Astrocyte of the spinal cord (primary cell): ENCODE measurements at regions not wholly inside any gene's neighbourhood (a gene's known extent, or its start where the extent isn't known, plus 50 kb on each side); places are given as distances from the start of the nearest gene placed in this dataset.

Source experiments
- DNase-seq: peaks from one replicate; pipeline ENCODE4 v3.0.0; 2011; ENCODE audit warnings: low read depth, low spot score
- H3K4me3 ChIP-seq: 2 replicates; pipeline ENCODE4 v1.5.1; 2011; ENCODE audit warnings: low read depth, mild to moderate bottlenecking, low read length, moderate library complexity
- in situ Hi-C: cut with HindIII; loops from 2 replicates; pipeline ENCODE4 v1.10.0; 2017; ENCODE audit warnings: low sequenced_read_pairs
- TF ChIP-seq, protein P1 (sequence below): IDR thresholded peaks from 2 replicates; pipeline ENCODE4 v1.5.1; 2012; ENCODE audit warnings: low read depth, mild to moderate bottlenecking, low read length, inconsistent platforms

DNA sequence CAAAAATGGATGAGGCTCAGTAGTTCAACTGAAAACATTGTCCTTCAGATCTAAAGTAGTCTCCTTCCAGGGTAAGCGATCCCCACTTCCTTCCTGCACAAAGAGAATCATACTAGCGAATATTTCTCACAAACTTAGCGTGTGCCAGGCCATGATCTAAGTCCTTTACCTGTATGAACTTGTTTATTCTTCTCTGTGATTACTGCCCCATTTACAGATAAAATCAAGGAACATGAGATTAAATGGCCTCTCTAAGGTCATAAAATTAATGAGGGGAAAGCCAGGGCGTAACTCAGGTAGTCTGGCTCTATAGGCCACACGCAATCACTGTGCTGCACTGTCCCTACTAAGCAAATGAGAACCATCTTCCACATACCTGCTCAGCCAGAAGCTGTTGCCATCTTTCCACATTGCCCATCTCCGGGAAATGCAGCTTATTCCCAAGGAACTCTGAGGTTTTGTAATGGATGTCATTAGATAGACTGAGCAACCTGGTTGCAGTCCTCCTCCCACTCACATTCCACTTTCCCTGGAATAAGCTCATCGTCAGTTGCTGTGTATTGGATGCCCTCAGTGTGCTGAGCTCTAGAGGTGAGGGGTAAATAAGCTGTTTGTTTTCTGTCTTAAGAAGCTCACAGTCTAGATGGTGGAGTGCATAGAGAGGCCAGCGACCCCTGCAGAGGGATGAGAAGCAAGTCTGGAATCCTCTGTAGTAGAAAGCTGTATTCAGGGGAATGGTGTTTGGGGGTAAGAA is 146.3 kb downstream of the SNX19 start:
- TF ChIP-seq, protein P1, sequence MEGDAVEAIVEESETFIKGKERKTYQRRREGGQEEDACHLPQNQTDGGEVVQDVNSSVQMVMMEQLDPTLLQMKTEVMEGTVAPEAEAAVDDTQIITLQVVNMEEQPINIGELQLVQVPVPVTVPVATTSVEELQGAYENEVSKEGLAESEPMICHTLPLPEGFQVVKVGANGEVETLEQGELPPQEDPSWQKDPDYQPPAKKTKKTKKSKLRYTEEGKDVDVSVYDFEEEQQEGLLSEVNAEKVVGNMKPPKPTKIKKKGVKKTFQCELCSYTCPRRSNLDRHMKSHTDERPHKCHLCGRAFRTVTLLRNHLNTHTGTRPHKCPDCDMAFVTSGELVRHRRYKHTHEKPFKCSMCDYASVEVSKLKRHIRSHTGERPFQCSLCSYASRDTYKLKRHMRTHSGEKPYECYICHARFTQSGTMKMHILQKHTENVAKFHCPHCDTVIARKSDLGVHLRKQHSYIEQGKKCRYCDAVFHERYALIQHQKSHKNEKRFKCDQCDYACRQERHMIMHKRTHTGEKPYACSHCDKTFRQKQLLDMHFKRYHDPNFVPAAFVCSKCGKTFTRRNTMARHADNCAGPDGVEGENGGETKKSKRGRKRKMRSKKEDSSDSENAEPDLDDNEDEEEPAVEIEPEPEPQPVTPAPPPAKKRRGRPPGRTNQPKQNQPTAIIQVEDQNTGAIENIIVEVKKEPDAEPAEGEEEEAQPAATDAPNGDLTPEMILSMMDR, result no peak
- no peak overlapping the region for H3K4me3 ChIP-seq
- peak; percentile 19 for DNase-seq
- in situ Hi-C loops, result no loop called here

DNA sequence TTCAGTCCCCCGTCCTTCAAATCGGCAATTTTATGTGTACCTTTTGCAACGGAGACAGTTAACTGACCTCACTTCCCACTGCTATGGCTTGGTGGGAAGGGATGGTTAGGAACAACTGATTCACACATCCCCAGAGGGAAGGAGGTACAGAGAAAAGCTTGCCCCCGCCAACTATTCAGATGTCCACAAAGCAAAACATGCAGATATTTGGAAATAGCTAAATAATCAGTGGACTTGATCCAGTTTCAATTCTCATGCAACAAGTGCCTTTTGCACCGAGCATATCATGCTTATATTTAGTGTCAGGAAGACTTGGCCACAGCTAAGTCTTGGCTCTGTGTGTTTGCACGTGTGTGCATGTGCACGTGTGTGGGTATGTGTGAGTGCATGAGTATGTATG is 144.6 kb downstream of the SNX19 start:
- peak; percentile 16 for DNase-seq
- TF ChIP-seq, protein P1, result no peak
- H3K4me3 ChIP-seq, result no peak overlapping the region
- in situ Hi-C loops, result no loop called here

DNA sequence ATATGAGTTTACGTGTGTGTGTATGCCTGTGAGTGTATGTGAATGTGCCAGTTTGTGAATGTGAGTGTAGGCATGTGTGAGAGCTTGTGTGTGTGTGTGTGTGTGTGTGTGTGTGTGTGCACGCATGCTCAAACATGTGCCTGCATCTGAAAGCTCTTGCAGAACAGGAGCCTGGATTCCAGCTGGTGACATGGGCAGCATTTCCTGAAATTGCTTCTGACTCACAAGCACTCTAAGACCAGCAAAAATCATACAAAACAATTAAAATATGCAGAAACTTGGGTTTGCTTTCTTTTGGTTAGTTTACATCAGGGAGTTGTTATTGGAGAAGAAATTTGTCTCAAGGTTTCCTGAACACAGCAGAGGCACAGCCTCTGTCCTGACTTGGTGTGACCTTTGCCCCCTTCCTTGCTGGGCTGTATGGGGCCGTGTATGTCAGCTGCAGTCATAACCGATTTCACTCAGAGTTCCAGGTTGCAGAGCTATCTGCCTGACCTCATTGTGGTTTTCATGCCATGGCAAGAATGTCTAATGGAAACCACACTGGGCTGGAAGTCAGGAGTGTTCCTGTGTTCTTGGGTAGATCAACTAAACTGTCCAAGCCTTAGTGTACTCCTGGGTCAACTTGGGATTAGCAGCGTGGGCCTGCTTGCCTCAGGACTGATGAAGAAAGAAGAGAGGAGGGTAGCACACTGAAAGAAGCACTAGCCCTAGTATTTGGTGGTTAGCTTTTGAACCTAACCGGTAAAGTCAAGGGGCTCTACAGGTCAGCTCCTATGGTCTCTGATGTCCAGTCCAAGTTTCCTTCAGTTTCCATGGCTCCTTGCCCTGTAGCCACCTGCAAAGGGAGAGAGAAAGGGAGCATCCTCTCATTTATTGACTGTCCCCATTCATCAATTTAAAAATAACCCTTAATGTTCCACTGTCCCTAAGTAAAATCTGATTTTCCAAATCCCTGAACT is 143.7 kb downstream of the SNX19 start:
- peak; percentile 97 for DNase-seq
- in situ Hi-C loops, result no loop called here
- TF ChIP-seq, protein P1, result no peak
- no peak overlapping the region for H3K4me3 ChIP-seq

DNA sequence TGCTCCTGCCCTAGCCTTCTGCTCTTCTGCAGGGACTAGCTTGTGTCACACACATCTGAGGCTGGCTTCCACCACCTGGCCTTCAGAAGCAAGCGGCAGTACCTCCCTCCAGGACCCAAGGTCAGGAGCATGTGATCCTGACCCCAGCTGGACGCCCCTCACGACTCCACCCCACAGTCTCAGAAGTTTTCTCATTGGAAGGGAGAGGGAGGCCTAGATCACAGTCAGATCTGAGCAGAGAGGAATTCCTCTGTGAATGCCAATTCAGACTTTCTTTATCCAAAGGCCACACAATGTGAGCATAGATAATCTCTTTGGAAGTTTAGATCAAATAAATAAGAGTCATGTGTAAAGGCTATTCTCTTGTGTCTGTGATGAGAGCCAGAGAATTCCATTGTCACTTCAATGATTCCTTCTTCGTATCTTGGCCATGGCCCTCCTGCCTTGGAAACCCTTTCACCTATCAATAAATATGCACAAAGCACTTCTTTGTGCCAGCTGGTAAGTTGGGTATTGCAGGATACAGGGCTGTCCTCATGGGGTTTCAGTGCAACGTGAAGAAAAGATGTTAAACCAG is 142.9 kb downstream of the SNX19 start:
- no peak overlapping the region for H3K4me3 ChIP-seq
- no peak for DNase-seq
- TF ChIP-seq, protein P1, result no peak
- in situ Hi-C loops, result no loop called here

DNA sequence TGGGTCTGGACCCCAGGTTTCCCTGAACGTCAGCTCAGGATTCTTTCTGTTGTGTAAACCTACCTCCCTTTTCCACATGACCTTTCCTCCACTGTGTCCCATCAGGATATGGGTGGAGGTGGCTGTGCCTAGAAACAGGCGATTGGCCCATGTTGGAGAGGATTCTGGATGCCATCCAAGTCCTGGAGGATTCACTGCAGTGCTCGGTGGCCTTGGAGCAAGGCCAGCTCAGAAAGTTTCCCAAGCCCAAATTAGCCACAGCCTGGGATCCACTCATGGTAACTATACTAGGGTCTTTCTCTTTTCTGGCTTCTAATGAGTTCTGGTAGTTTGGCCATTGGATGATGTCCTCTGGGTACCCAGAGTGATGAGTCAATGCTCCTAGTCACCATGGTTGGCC is 141.6 kb downstream of the SNX19 start:
- in situ Hi-C loops, result no loop called here
- no peak overlapping the region for H3K4me3 ChIP-seq
- TF ChIP-seq, protein P1, result no peak
- DNase-seq, result no peak

DNA sequence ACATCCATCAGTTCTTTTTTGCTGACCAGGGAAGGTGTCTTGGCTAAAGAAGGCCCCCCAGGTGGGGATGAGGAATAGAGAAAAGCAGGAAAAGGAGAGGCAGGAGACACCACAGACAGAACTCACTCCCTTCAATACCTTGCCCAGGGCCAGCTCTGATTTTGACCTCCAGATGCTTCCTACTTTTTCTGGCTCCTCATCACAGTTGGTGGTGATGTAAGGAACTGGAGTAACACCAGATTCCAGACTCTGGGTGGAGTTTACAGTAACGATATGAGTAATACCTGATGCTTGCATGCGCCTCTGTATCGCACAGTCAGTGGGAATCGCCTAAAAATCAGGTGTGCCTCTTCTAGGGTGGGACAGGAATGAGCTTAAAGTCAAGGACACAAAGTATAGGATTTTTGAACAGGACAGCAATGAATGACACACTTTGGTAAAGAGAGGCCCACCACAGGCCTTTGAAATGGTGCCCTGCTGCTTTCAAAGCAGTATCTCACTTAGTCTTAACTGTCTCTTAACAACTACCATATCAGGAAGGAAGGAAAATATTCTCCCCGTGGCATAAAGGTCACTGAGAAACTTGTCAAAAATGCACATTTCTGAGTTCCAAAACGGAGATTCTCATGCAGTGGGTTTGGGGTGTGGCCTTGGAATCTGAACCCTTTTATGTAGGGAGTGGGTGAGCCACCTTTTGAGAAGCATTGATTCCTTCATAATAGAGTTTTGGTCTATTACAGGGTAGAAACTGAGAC is 140.8 kb downstream of the SNX19 start:
- DNase-seq, result peak; percentile 69
- TF ChIP-seq, protein P1, result no peak
- in situ Hi-C loops, result no loop called here
- no peak overlapping the region for H3K4me3 ChIP-seq
